ENCODE measurements at regions not wholly inside any gene's neighbourhood (a gene's known extent, or its start where the extent isn't known, plus 50 kb on each side); places are given as distances from the start of the nearest gene placed in this dataset.

- no peak overlapping the region for H3K4me3 ChIP-seq (ENCODE audit: low read depth, low read length)
- no peak for TF ChIP-seq CTCF (IDR thresholded peaks at IDR 0.05; ENCODE audit: low read depth, low read length)
- no peak for TF ChIP-seq MYC (IDR thresholded peaks at IDR 0.05; ENCODE audit: low read depth, low read length)
- no peak for TF ChIP-seq POLR2A (IDR thresholded peaks at IDR 0.05; ENCODE audit: extremely low read depth, insufficient read length)
- DNase-seq (ENCODE audit: low read depth): no peak
Observed at GRCh38 chr20:21901470-21902275, 196.2 kb downstream of the PAX1 start.

- TF ChIP-seq POLR2A (IDR thresholded peaks at IDR 0.05; ENCODE audit: extremely low read depth, insufficient read length): no peak
- TF ChIP-seq, protein P1, sequence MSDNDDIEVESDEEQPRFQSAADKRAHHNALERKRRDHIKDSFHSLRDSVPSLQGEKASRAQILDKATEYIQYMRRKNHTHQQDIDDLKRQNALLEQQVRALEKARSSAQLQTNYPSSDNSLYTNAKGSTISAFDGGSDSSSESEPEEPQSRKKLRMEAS (IDR thresholded peaks at IDR 0.05; ENCODE audit: low read depth, low read length): no peak
- TF ChIP-seq CTCF (IDR thresholded peaks at IDR 0.05; ENCODE audit: low read depth, low read length): no peak
- TF ChIP-seq MYC (IDR thresholded peaks at IDR 0.05; ENCODE audit: low read depth, low read length): no peak
- no peak for DNase-seq (ENCODE audit: low read depth)
- no peak overlapping the region for H3K4me3 ChIP-seq (ENCODE audit: low read depth, low read length)
Observed at GRCh38 chr20:21900431-21900830, 195.0 kb downstream of the PAX1 start.

DNA sequence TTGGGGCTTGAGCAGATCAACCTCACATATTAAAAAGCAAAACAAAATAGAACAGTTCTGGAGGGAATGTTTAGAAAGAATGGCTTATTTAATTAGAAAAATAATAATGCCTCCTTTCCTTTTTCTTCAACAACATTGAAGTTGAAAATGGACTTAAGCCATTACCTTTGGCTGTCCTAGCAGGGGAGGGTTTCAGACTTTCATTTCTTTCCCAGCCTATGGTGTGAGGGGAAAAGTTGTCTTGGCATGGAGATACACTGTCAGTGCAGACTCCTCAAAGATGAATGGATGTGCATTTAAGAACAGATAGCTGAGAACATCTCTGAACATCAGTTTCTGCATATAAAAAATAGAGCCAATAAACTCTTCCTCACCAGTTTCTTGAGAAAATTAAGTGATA is 169.5 kb downstream of the PAX1 start:
- DNase-seq (ENCODE audit: low read depth): no peak
- H3K4me3 ChIP-seq (ENCODE audit: low read depth, low read length): no peak overlapping the region
- TF ChIP-seq CTCF (IDR thresholded peaks at IDR 0.05; ENCODE audit: low read depth, low read length) (no peak), MYC (IDR thresholded peaks at IDR 0.05; ENCODE audit: low read depth, low read length) (no peak), POLR2A (IDR thresholded peaks at IDR 0.05; ENCODE audit: extremely low read depth, insufficient read length) (no peak)
- TF ChIP-seq, protein P1 (IDR thresholded peaks at IDR 0.05; ENCODE audit: low read depth, low read length): no peak

GRCh38 chr20:21874127-21874526 is 168.7 kb downstream of the PAX1 start:
- DNase-seq (ENCODE audit: low read depth): no peak
- TF ChIP-seq MYC (IDR thresholded peaks at IDR 0.05; ENCODE audit: low read depth, low read length) (no peak), POLR2A (IDR thresholded peaks at IDR 0.05; ENCODE audit: extremely low read depth, insufficient read length) (no peak), CTCF (IDR thresholded peaks at IDR 0.05; ENCODE audit: low read depth, low read length) (no peak)
- TF ChIP-seq, protein P1 (IDR thresholded peaks at IDR 0.05; ENCODE audit: low read depth, low read length): no peak
- H3K4me3 ChIP-seq (ENCODE audit: low read depth, low read length): no peak overlapping the region

DNA sequence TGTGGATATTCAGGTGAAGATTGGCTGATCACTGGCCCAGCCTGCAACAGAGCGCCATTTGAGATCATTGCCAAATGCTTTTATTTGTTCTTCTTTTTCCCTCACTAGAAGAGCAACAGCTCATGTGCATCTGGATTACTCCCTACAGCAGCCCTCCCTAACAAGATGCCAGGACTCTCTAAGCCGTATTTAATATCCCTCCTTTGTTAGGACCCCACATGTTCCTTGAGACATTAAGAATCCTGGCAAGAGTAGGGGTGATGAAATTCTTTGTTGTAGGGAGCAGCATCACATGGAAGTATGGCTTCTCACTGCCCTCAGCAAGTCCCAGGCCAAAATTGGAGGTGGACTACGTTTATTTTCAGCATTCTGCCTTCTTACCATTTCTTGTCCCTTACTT is 167.8 kb downstream of the PAX1 start:
- DNase-seq (ENCODE audit: low read depth): no peak
- TF ChIP-seq CTCF (IDR thresholded peaks at IDR 0.05; ENCODE audit: low read depth, low read length) (no peak), MYC (IDR thresholded peaks at IDR 0.05; ENCODE audit: low read depth, low read length) (no peak), POLR2A (IDR thresholded peaks at IDR 0.05; ENCODE audit: extremely low read depth, insufficient read length) (no peak)
- TF ChIP-seq, protein P1 (IDR thresholded peaks at IDR 0.05; ENCODE audit: low read depth, low read length): no peak
- H3K4me3 ChIP-seq (ENCODE audit: low read depth, low read length): no peak overlapping the region

Measured in NB4 (cell line).